Coronary artery (tissue), 2 donors: ENCODE measurements at regions not wholly inside any gene's neighbourhood (a gene's known extent, or its start where the extent isn't known, plus 50 kb on each side); places are given as distances from the start of the nearest gene placed in this dataset.

Experiments used
- DNase-seq: peaks from one replicate; pipeline ENCODE4 v3.0.0-alpha.2; 2017; ENCODE audit warnings: low spot score
- H3K27ac ChIP-seq, 2 donors: fragments of 200-600 bp; sonication (generic); one replicate each; pipeline ENCODE4 v1.5.1; 2016 to 2019
- H3K4me3 ChIP-seq: fragments of 200-600 bp; sonication (generic); 2 replicates; pipeline ENCODE4 v1.5.1; 2016; ENCODE audit warnings: mild to moderate bottlenecking, moderate library complexity
- CTCF ChIP-seq: fragments of 200-600 bp; sonication (generic); IDR thresholded peaks from one replicate; pipeline ENCODE4 v1.5.1; 2019; ENCODE audit warnings: antibody characterized with exemption

GRCh38 chr7:41617987-41618386 lies 84.9 kb downstream of the INHBA start:
- TF ChIP-seq CTCF: no peak
- no peak for DNase-seq
- no peak overlapping the region for H3K27ac ChIP-seq
- no peak overlapping the region for H3K4me3 ChIP-seq

- no peak for TF ChIP-seq CTCF
- no peak for DNase-seq
- Histone ChIP-seq H3K4me3 (no peak overlapping the region), H3K27ac (no peak overlapping the region)
These were observed 90.1 kb downstream of the INHBA start for GRCh38 chr7:41612798-41613197.

- TF ChIP-seq CTCF: no peak
- no peak overlapping the region for H3K27ac ChIP-seq
- H3K4me3 ChIP-seq: no peak overlapping the region
- no peak for DNase-seq
These were observed 90.5 kb downstream of the INHBA start for GRCh38 chr7:41612386-41612785.

GRCh38 chr7:41608447-41608846 lies 94.4 kb downstream of the INHBA start:
- no peak overlapping the region for H3K27ac ChIP-seq
- DNase-seq: no peak
- no peak for TF ChIP-seq CTCF
- no peak overlapping the region for H3K4me3 ChIP-seq

- no peak overlapping the region for H3K4me3 ChIP-seq
- no peak for DNase-seq
- no peak overlapping the region for H3K27ac ChIP-seq
- TF ChIP-seq CTCF: no peak
These were observed 98.9 kb downstream of the INHBA start for GRCh38 chr7:41603985-41604384.

- DNase-seq: no peak
- H3K27ac ChIP-seq: no peak overlapping the region
- H3K4me3 ChIP-seq: no peak overlapping the region
- no peak for TF ChIP-seq CTCF
These were observed 103.1 kb downstream of the INHBA start for GRCh38 chr7:41599760-41600159.

GRCh38 chr7:41592794-41593193 lies 110.1 kb downstream of the INHBA start:
- Histone ChIP-seq H3K27ac (no peak overlapping the region), H3K4me3 (no peak overlapping the region)
- TF ChIP-seq CTCF: no peak
- no peak for DNase-seq
